Activated CD4-positive, alpha-beta T cell treated with anti-CD3 and anti-CD28 coated beads, Interleukin-10, Interleukin-2, amounts not matched to agents 100 ng/mL and 50 ng/mL, durations not matched to agents 16 hours and 8 hours (primary cell): ENCODE measurements at regions not wholly inside any gene's neighbourhood (a gene's known extent, or its start where the extent isn't known, plus 50 kb on each side); places are given as distances from the start of the nearest gene placed in this dataset.

Experiments
- DNase-seq: peaks from one replicate; pipeline ENCODE4 v3.0.0-alpha.2; 2020

DNA sequence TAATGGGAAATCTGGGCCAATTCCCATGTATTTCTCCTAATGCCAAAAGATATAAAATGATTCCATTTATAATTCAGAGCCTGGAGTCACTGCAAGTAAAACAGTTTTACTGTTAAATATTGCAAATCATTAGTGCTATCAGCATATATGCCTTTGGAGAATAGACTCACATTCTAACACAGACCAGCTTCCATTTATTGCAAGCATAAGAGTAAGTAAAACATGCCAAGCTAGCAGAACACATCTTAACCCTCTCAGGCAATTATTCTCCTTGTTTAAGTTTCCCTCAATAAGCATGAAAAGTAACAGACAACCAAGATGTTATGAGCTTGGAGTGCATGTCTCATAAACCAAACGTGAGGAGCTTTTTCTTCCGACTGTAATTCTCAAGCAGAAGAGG, 173.9 kb upstream of the GRIP1 start:
- no peak for DNase-seq

- DNase-seq: no peak
Measured at GRCh38 chr12:66859751-66860440, 181.0 kb upstream of the GRIP1 start.

DNA sequence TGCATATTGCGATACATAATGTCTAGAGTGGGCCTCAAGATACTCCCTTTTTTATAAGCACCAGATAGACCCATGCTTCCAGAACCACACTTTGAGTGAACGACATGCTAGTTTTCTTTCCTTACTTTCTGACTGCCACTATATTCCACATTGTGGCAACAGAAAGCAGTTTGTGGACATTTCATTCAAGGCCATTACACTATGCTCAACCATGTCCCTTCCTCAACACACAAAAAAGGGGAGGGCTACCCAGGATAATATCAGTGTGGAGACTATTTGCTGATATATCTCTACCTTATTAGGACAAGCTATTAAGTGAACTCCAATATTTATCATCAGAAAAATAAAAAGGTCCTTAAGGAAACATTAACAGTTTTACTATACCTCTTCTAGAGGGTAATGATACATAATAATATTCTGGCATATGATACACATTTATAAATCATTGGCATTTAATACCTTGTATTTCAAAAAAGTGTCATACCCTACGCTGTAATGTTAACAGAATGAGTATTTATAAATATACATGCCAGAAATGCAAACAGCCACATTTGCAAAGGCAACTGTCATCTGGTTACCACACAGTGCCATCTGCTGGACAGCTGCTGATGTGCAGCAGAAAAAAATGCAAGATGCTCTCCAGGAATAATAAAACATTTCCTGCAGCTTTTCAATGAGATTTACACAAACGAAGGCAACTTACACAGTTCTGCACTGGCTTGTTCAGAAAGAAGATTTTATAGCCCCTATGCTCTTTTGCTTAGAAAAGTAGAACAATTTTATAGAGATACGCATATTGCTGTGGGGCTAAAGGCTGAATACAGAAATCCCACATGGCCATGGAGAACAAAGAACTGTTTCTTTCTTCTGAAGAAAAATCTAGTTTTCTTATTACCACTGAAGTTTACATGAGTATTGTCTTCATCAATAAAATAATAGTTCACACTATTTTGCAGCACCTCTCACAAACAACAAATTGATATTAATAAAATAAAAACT, 182.2 kb upstream of the GRIP1 start:
- DNase-seq: peak; percentile 58

- DNase-seq: no peak
Measured at GRCh38 chr12:66862356-66862985, 183.6 kb upstream of the GRIP1 start.

DNA sequence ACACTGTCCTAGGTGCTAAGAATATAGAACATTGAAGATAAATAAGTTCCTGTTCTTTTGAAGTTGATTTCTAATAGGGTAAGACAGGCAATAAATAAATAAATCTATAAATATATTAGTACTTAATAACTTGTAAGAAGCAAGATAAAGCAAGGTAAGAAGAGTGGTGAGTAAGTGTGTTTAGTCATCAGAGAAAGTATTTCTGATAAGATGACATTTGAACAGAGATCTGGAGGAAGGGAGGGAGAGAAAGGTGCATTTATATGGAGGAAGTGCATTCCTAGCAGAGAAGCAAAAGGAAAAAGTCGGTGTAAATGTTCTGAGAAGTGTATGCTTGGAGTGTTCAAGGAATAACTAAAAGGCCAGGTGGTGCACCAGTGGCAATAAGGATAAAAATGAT, 184.4 kb upstream of the GRIP1 start:
- DNase-seq: no peak

DNA sequence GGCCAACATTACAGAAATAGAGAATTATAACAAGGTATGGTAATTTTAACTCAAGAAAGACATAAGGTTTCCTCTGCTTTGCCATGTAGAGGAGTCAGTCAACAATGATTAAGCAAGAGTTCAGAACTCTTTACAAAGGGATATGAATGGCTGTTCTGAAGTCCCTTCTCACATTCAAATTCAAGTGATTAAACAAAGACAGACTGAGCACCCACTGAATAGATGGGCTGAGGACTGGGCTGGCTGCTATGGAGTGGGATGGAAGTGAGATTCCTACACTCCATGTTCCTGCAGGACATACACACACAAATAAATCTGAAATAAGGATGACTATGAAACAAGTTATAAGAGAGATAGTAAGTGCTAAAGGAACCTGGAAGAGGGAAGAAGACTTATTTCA, 199.0 kb upstream of the GRIP1 start:
- no peak for DNase-seq

GRCh38 chr12:66879409-66879808, 200.5 kb upstream of the GRIP1 start:
- DNase-seq: no peak

DNA sequence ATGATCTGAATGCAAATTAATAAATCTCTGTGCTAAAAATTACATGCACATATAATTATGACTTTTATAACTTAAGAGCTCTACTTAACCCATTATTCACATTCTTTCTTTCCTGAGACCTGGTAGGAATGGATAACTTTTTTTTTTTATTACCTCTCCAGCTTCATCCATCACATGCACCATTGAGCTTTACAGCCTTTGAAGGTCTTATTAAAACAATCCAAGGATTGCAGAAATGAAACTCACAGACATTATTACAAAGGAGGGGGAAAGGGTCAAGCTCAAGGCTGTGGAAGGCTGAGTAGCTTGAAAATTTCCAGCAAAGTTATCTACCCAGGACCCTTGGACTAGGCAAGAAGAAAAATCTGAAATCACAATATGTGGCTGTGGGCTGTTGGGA, 202.5 kb upstream of the GRIP1 start:
- no peak for DNase-seq

DNA sequence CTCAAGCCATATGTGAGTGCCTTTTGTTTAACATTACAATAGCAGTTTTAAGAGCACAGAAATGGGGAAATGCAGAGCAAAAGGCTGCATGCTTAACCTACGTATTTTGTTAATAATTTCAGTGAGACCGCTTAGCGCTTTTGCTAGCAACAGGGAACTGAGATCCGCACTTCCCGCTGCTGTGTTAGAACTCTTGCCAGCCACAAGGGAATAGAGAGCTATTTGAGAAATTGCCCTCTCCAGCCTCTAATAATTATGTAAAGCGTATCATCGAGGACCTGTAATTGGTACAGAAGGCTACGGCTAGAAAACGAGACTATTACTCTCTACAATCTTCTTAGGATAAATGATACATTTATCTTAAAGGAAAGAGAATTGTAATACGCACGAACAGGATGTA, 205.2 kb upstream of the GRIP1 start:
- DNase-seq: no peak

GRCh38 chr12:66885115-66885875, 206.4 kb upstream of the GRIP1 start:
- DNase-seq: no peak

GRCh38 chr12:66896797-66897196, 217.9 kb upstream of the GRIP1 start:
- no peak for DNase-seq

DNA sequence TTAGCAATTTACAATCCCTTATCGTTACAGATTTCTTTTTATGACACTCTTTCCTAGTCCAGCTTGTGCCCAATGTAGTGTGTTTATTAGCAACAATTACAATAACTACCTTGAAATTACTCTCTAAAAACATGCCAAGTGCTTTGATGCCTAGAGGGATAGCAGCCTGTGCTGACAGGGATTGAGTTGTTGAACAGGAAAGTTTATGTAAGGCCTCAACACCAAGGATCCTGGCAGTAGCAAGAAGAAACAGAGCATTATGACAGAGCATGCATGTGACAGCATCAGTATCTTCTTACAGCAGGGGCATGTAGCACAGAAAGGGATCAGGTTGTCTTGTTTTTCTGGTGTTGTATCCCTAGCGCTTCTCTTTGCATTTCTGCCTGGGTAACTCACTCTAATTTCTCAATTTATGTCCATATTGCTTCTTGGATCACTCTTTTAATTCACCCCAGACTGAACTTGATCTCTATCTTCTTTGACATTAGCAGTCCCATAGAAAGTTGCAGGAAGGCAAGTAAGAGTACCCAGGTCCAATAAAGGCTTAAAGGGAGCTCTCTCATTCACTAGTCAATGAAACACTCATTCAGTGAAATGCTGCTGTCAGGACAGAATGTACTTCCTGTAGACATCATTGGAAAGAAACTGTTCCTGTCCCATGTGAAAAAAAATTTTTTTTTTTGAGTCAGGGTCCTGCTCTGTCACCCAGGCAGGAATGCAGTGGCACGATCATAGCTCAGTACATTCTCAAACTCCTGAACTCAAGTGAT, 220.0 kb upstream of the GRIP1 start:
- no peak for DNase-seq

DNA sequence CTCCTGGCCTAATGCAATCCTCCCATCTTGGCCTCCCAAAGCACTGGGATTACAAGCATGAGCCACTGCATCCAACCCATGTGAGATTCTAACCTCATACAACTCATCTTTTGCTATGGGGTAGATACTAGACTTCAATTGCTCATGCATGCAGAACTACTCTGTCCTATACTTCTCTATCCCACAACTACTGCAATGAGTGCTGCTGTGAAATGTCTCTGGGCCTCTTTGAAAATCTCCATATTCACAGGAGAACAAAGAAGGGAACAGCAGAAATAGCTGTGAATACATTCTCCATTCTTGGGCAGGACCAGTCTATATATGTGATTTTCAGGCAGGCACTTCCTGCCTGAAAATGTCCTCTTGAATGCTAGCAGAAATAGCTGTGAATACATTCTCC, 220.7 kb upstream of the GRIP1 start:
- DNase-seq: no peak

GRCh38 chr12:66900616-66901015, 221.7 kb upstream of the GRIP1 start:
- no peak for DNase-seq

- no peak for DNase-seq
Measured at GRCh38 chr12:66901138-66901932, 222.5 kb upstream of the GRIP1 start.

DNA sequence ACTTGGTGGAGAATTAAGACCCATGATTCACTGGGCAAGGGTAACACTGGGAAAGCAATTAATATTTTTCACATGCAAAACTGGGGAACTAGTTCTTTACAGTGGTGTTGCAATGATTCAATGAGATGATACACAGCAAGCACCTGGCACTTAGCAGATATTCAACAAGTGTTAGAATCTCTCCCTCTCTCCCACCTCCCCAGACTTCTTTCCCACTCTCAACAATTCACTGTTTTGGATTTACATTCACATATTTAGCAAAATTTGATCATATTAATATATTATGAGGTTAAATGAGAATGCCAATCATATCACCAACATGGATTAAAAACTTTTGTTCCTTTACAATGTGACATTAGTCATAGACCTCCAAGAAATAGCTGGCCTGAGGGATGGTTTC, 223.1 kb upstream of the GRIP1 start:
- no peak for DNase-seq

DNA sequence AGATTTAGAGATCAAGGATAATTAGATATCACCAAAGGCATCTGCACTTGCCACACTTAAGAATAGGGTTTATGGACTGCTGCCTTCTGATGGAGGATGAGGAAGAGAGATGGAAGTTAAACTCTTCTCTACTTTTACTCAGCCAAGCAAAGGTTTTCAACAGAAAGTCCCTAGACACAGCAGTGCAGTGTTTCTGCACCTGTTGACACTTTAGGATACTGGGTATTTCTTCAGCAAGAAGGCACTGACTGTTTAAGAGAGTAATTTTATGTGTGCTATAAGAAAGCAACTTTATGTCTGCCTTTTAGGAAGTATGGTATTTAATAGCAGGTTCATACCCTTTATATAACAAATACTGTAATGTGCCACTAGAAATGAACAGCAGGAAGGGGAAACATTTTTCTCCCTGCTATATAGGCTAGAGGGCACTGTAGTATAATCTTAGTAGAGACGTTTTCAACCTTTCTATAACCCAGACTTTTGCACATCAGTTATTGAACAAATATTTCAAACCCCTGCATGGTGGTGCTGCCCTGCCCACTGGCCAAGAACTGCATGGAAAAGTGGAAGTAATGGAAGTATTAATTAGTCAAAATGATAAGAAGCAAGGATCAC, 225.0 kb upstream of the GRIP1 start:
- DNase-seq: no peak

DNA sequence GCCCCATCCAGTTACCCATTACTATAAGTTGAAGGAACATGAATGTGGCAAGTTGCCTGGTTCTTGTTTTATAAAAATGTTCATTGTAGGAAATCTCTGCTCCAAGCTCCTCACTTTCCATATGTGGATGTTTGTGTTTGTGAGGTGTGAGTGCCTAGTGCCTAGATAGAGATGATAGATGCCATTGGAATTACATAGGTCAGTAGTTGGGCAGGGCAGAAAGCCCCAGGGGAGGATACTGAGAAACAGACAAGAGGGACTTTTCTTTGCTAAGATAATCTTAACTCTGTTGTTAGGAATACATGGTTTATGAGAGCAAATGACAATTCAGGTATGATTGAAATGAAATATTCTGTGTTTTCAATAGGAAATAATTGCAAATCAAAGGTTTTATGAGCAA, 226.3 kb upstream of the GRIP1 start:
- DNase-seq: no peak

- no peak for DNase-seq
Measured at GRCh38 chr12:66910366-66910974, 231.6 kb upstream of the GRIP1 start.

- DNase-seq: no peak
Measured at GRCh38 chr12:66915306-66915904, 236.5 kb upstream of the GRIP1 start.
